DOHH2 (cell line): ENCODE measurements at regions not wholly inside any gene's neighbourhood (a gene's known extent, or its start where the extent isn't known, plus 50 kb on each side); places are given as distances from the start of the nearest gene placed in this dataset.

Experiments
- H3F3A ChIP-seq: fragments of 200-600 bp; sonication (generic), shearing (Covaris generic); 2 replicates; pipeline ENCODE4 v1.6.0; 2016; ENCODE audit warnings: antibody characterized with exemption, mild to moderate bottlenecking; ENCODE audit not compliant: control insufficient read depth, insufficient read depth
- H3K27ac ChIP-seq: fragments of 200-600 bp; sonication (generic); 2 replicates; pipeline ENCODE4 v1.5.1; 2014; ENCODE audit warnings: low read depth, mild to moderate bottlenecking, low read length, moderate library complexity
- H3K27me3 ChIP-seq: fragments of 200-600 bp; sonication (generic); 2 replicates; pipeline ENCODE4 v1.6.1; 2014; ENCODE audit warnings: mild to moderate bottlenecking, low read length, mixed read lengths; ENCODE audit not compliant: control insufficient read depth
- H3K36me3 ChIP-seq: fragments of 200-600 bp; sonication (generic); 2 replicates; pipeline ENCODE4 v1.6.1; 2014; ENCODE audit warnings: mild to moderate bottlenecking, low read length, moderate library complexity, mixed read lengths; ENCODE audit not compliant: control insufficient read depth
- H3K4me1 ChIP-seq: fragments of 200-600 bp; sonication (generic); 2 replicates; pipeline ENCODE4 v1.6.1; 2014; ENCODE audit warnings: mild to moderate bottlenecking, low read length, mixed read lengths; ENCODE audit not compliant: control insufficient read depth
- H3K4me2 ChIP-seq: fragments of 200-600 bp; sonication (generic); 2 replicates; pipeline ENCODE4 v1.6.0; 2014; ENCODE audit warnings: mild to moderate bottlenecking, low read length, moderate library complexity
- H3K4me3 ChIP-seq: fragments of 200-600 bp; sonication (generic); 2 replicates; pipeline ENCODE4 v1.5.1; 2014; ENCODE audit warnings: mild to moderate bottlenecking, low read length, mixed read lengths
- H3K79me2 ChIP-seq: fragments of 200-600 bp; sonication (generic); 2 replicates; pipeline ENCODE4 v1.6.1; 2014; ENCODE audit warnings: mild to moderate bottlenecking, low read length, mixed read lengths; ENCODE audit not compliant: control insufficient read depth
- H3K9me2 ChIP-seq: fragments of 200-600 bp; sonication (generic); replicated peaks from 2 replicates; pipeline ENCODE4 v1.6.1; 2014; ENCODE audit warnings: mild to moderate bottlenecking, low read length, mixed read lengths; ENCODE audit not compliant: control insufficient read depth
- H3K9me3 ChIP-seq: fragments of 200-600 bp; sonication (generic); 2 replicates; pipeline ENCODE4 v1.6.1; 2014; ENCODE audit warnings: antibody characterized with exemption, low read length, mixed read lengths; ENCODE audit not compliant: control insufficient read depth, insufficient read depth
- H4K20me1 ChIP-seq: fragments of 200-600 bp; sonication (generic); 2 replicates; pipeline ENCODE4 v1.6.0; 2014; ENCODE audit warnings: low read depth, mild to moderate bottlenecking, antibody characterized with exemption, low read length, moderate library complexity; ENCODE audit not compliant: control insufficient read depth, insufficient read depth
- CTCF ChIP-seq: fragments of 200-600 bp; sonication (generic); IDR thresholded peaks from one replicate; pipeline ENCODE4 v1.5.1; 2014; ENCODE audit warnings: antibody characterized with exemption, mild to moderate bottlenecking, low read depth, low read length; ENCODE audit not compliant: poor library complexity, severe bottlenecking
- EZH2phosphoT487 ChIP-seq: fragments of 200-600 bp; sonication (generic); IDR thresholded peaks from 2 replicates; pipeline ENCODE4 v1.6.1; 2017; ENCODE audit warnings: borderline replicate concordance, mild to moderate bottlenecking, antibody characterized with exemption, low read length, moderate library complexity, mixed read lengths

GRCh38 chr4:130545171-130545570, 1449.2 kb downstream of the C4orf33 start:
- H3K27me3 ChIP-seq, result no peaks in the 10 kb centered on the region
- no peak for TF ChIP-seq CTCF

GRCh38 chr4:130545596-130545995, 1449.6 kb downstream of the C4orf33 start:
- Histone ChIP-seq H3K4me2 (no peak overlapping the region), H3K4me1 (no peaks in the 10 kb centered on the region), H3K79me2 (no peaks in the 10 kb centered on the region), H3K36me3 (no peaks in the 10 kb centered on the region), H3F3A (no peaks in the 10 kb centered on the region), H3K9me2 (no peaks in the 10 kb centered on the region), H3K4me3 (no peak overlapping the region), H3K27ac (no peak overlapping the region), H4K20me1 (no peaks in the 10 kb centered on the region), H3K9me3 (0 out of 2 replicates have a peak, but pooled peaks cover 3% of the 10 kb centered on the region), H3K27me3 (no peaks in the 10 kb centered on the region)
- TF ChIP-seq EZH2phosphoT487 (no peak), CTCF (no peak)

More at GRCh38 chr4:130545171-130545570, 1449.2 kb downstream of the C4orf33 start:
- Histone ChIP-seq H3K79me2 (no peaks in the 10 kb centered on the region), H3K9me3 (0 out of 2 replicates have a peak, but pooled peaks cover 3% of the 10 kb centered on the region), H3K4me3 (no peak overlapping the region), H3K9me2 (no peaks in the 10 kb centered on the region), H3K4me1 (no peaks in the 10 kb centered on the region), H3K4me2 (no peak overlapping the region), H3F3A (no peaks in the 10 kb centered on the region), H4K20me1 (no peaks in the 10 kb centered on the region), H3K36me3 (no peaks in the 10 kb centered on the region), H3K27ac (no peak overlapping the region)

GRCh38 chr4:130559268-130559667, 1463.3 kb downstream of the C4orf33 start:
- H3K27ac ChIP-seq, result no peak overlapping the region
- no peaks in the 10 kb centered on the region for H3K27me3 ChIP-seq
- H4K20me1 ChIP-seq, result no peaks in the 10 kb centered on the region
- no peaks in the 10 kb centered on the region for H3K9me3 ChIP-seq
- no peaks in the 10 kb centered on the region for H3K79me2 ChIP-seq
- no peak overlapping the region for H3K4me3 ChIP-seq
- no peak for TF ChIP-seq EZH2phosphoT487
- TF ChIP-seq CTCF, result no peak
- H3K9me2 ChIP-seq, result no peaks in the 10 kb centered on the region
- no peak overlapping the region for H3K4me2 ChIP-seq
- H3K36me3 ChIP-seq, result no peaks in the 10 kb centered on the region
- H3K4me1 ChIP-seq, result no peaks in the 10 kb centered on the region
- no peaks in the 10 kb centered on the region for H3F3A ChIP-seq

GRCh38 chr4:130563185-130563888, 1467.4 kb downstream of the C4orf33 start:
- no peaks in the 10 kb centered on the region for H3K9me2 ChIP-seq

More at GRCh38 chr4:130563185-130563888, 1467.4 kb downstream of the C4orf33 start:
- Histone ChIP-seq H3K4me1 (no peaks in the 10 kb centered on the region), H4K20me1 (no peaks in the 10 kb centered on the region), H3K4me3 (no peak overlapping the region), H3K27me3 (no peaks in the 10 kb centered on the region), H3K4me2 (no peak overlapping the region), H3K36me3 (no peaks in the 10 kb centered on the region), H3K79me2 (no peaks in the 10 kb centered on the region), H3F3A (no peaks in the 10 kb centered on the region), H3K27ac (no peak overlapping the region), H3K9me3 (no peaks in the 10 kb centered on the region)
- TF ChIP-seq EZH2phosphoT487 (no peak), CTCF (no peak)
